AG09309 (cell line): ENCODE measurements at regions not wholly inside any gene's neighbourhood (a gene's known extent, or its start where the extent isn't known, plus 50 kb on each side); places are given as distances from the start of the nearest gene placed in this dataset.
"Not testable (repeated sequence)": the region's sequence is repeated elsewhere in the genome, so short reads cannot be mapped to it uniquely, and the experiment has no call there.

Source experiments
- DNase-seq: peaks from one replicate; pipeline ENCODE4 v3.0.0-alpha.2; 2010; ENCODE audit warnings: low read depth
- H3K4me3 ChIP-seq: 2 replicates; pipeline ENCODE4 v1.5.1; 2011; ENCODE audit warnings: mild to moderate bottlenecking, low read depth, low read length, moderate library complexity; ENCODE audit not compliant: control insufficient read depth
- CTCF ChIP-seq: IDR thresholded peaks from 2 replicates; pipeline ENCODE4 v1.5.1; 2011; ENCODE audit warnings: mild to moderate bottlenecking, low read depth, low read length, inconsistent platforms; ENCODE audit not compliant: insufficient read depth, control insufficient read depth; ENCODE audit errors: missing control alignments

- no peak for DNase-seq
- H3K4me3 ChIP-seq: no peak overlapping the region
- no peak for TF ChIP-seq CTCF
These were observed 95.6 kb downstream of the RRAGB start for GRCh38 chrX:55813150-55813549.

GRCh38 chrX:55815546-55815945 is 98.0 kb downstream of the RRAGB start:
- DNase-seq: no peak
- no peak overlapping the region for H3K4me3 ChIP-seq
- no peak for TF ChIP-seq CTCF

- H3K4me3 ChIP-seq: no peak overlapping the region
- DNase-seq: no peak
- no peak for TF ChIP-seq CTCF
These were observed 98.5 kb downstream of the RRAGB start for GRCh38 chrX:55816023-55816422.

DNA sequence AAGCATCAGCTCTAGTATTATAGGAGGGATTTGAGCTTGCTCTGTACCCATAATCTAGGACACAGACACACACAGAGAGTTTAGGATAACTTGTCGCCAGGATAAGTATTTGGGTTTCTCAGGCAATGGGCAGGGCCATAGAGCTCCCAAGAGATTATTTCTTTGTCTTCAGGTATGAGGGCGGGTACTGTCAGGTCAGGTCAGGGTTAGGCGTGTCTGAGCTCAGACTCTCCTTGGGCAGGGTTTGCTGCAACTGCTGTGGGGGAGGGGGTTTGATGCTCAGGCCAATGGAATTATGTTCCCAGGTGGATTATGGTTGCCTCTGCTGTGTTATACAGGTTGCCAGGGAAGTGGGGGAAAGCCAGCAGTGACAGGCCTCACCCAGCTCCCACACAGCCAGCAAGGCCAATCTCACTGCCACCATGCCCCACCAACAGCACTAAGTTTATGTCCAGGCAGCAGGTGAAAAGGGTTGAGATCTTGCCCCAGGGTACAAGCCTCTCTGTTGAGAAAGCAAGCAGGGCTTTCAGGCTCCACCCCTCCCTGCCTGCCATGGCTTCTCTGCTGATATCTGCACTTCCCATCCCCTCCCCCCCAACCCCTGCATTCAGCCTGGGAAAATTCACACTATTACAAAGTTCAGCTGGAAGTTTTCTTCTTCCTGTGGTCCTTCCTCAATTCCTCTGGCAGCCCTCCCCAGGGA is 101.3 kb downstream of the RRAGB start:
- DNase-seq: no peak
- no peak overlapping the region for H3K4me3 ChIP-seq
- no peak for TF ChIP-seq CTCF

DNA sequence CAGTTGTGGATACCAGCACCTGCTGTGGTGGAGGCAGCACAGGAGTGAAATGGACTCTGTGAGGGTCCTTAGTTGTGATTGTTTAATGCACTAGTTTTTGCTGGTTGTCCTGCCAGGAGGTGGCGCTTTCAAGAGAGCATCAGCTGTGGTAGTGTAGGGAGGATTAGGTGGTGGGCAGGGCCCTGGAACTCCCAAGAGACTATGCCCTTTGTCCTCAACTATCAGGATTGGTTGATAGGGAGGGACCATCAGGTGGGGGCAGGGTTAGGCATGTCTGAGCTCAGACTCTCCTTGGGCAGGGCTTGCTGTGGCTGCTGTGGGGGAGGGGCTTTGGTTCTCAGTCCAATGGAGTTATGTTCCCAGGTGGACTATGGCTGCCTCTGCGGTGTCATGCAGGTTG is 121.9 kb downstream of the RRAGB start:
- no peak overlapping the region for H3K4me3 ChIP-seq
- TF ChIP-seq CTCF: no peak
- DNase-seq: no peak

- H3K4me3 ChIP-seq: no peak overlapping the region
- DNase-seq: no peak
- no peak for TF ChIP-seq CTCF
These were observed 124.6 kb downstream of the RRAGB start for GRCh38 chrX:55841962-55842752.

GRCh38 chrX:55866779-55867178 is 149.2 kb downstream of the RRAGB start:
- not testable (repeated sequence) for H3K4me3 ChIP-seq, DNase-seq
